Epidermal melanocyte (primary cell): ENCODE measurements at regions not wholly inside any gene's neighbourhood (a gene's known extent, or its start where the extent isn't known, plus 50 kb on each side); places are given as distances from the start of the nearest gene placed in this dataset.

Experiments used
- DNase-seq: peaks from one replicate; pipeline ENCODE4 v3.0.0; 2011; ENCODE audit warnings: low spot score; ENCODE audit not compliant: insufficient read length

DNA sequence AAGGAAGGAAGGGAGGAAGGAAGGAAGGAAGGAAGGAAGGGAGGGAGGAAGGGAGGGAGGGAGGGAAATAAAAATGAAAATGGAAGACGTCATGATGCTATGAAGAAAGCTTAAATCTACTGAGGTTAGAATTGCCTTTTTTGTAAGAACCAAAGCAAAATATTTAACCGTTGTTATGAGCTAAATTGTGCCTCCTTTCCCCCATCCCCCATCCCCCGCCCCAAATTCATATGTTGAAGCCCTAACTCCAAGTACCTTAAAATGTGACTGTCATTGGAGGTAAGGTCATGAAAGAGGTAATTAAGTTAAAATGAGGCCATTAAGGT is 80.1 kb upstream of the CXADR start:
- no peak for DNase-seq

DNA sequence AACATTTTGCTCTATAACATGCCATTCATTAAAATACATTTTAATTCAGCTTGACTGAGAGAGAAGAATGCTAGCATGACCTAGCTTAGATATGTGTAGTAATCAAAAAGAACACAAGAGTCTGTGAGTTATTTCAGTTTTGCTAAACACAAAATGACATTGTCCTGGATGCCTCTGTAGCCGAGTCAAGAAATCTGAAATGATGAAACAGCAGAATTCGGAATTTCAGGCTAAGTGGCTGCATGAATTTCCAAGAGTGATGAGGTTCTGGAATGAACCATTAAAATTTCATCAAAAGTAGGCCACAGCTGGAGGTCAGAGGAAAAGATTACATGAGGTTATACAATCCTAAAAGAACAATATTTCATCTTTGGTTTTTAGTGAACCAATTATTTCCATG is 79.1 kb upstream of the CXADR start:
- no peak for DNase-seq

DNA sequence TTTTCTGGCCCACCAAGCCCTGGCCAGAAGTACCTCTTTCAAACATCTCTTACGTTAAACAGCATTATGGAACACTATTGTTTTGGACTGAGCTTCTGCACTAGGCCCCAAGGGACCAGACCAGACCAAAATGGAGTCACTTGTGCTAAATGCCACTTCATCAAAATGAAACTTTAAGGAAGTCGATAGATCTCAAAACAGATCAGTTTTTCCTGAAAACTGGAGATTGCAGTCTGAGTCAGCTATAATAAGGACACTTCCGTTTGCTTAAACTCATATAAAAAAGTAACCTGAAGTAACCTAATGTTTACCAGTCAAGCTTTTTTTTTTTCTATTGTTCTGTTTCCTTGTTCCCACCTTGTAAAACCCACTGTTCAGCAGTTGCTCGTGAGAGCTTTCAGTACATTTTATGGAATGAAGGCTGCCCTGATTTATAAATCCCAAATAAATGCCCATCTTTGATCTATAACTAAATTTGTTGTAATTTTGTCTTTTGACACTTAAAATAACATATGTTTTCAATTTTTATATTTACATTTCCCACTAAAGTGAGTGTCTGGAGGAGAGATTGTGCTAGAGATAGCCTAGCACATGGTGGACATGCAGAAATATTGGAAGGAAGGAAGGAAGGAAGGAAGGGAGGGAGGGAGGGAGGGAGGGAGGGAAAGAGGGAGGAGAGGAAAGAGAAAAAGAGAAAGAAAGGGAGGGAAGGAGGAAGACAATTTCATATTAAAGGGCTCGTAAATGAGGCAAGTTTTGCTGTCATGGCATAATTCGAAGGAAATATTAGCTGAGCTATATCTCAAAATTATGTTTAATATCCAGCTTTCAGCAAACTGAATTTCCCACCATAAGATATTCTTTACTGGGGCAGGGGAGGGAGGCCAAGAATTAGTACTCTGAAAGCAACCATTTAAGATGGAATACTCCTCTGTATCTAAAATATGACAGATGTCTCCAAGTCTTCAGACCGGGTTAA is 77.0 kb upstream of the CXADR start:
- no peak for DNase-seq

DNA sequence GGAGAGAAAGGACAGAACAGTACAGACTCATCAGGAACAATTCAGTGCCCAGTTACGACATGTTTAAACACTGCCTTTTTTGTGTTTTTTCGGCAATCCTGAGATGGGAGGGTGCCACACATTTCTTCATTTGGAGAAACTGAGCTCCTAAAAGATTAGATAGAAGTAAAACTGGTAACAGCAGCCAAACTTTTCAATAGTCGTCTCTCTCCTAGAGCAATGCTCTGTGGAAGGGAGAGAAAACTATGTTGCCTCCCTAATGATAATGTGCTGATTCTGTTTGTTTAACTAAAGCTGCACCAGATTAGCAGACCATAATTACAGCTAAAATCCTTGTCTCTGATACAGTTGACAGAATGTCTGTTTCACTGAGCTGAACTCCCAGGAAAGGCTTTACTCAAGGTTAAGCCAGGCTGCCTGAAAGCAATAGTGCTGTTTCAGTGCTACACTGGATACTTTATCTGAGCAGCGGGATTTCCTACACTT is 76.2 kb upstream of the CXADR start:
- no peak for DNase-seq

DNA sequence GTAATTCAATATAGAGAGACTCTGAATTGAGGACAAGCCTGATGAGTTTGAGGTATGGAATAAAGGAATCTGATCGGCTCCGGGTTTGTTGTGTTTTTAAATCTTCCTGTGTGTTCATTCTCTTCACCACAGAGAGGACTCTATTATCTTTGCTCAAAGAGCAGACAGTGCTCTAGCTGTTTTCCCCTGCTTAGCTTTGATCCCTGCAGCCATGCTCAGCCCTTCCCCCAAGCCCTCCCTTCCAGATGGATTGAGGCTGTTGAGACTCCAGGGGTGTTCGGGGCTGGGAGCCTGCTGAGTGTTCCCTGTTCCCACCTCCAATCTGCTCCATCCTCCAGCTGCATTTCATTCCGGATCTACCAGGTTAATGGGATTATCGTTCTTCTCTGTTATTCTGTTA is 74.2 kb upstream of the CXADR start:
- no peak for DNase-seq

DNA sequence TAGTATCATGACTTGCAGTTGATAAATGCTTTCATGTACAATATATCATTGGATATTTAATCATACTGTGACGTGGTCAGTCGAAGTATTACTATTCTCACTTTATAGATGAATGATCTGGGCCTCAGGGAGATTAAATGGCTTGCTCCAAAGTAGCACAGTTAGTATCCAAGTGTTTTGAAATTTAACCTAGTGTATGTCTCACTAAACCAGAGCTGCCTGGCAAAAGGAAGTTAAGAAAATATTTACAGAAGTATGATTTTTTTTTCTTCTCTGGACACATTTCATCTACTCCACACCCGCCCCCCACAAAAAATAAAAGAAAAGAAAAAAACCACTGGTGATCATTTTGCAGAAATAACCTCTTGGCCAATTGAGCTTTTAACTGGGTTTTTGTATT is 71.9 kb upstream of the CXADR start:
- DNase-seq, result no peak

DNA sequence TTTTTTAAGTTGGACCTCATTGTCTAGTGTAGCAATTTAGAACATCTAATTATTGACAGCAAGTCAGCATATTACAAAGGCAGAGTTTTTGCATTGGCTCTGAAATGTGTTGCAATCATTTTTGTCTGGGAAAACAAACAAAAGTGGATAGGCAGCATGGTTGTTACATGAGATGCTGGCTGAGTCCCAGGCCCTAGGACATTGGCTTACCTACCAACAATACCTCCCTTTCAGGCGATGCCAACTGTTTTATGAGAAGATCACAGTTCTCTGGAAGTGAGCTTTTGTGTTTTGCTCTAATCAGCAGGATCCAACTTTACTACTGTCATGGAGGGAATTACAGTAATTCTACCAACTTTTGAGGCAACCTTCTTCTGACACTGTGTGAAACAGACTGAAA is 71.5 kb upstream of the CXADR start:
- DNase-seq, result no peak

DNA sequence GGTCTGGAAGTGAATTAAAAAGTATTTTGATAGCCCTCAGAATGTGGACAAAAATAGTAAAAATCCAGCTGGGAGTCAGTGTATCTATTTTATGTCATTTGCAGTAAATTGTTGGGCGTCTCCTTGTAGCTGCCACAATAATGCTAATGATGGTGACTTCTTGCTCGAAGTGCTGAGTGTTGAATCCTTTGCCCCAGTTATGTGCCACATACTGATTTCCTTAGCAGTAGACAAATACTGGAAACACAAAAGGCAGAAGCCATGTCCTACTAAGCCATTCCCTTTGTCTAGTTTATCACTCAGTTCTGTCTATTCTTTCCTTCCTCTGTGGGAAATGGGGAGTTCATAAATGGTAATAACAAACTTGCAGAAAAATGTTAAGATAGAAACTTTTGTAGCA is 70.7 kb upstream of the CXADR start:
- DNase-seq, result no peak

DNA sequence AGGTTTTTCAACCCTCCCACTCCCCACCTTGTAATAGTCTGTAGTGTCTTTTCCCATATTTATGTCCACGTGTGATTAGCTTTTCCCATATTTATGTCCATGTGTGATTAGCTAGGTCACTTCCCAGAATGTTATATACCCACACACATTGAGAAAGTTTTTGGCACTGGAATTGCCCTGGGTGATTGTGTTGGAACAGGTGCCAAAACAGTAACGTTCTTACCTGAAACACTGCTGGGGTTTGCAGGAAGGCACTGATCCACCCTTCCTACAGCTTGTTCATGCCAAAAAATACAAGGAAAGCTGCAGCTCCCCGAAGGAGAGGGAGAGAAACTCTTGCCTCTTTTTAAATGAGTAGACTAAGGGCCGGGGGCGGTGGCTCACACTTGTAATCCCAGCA is 68.0 kb upstream of the CXADR start:
- DNase-seq, result no peak

DNA sequence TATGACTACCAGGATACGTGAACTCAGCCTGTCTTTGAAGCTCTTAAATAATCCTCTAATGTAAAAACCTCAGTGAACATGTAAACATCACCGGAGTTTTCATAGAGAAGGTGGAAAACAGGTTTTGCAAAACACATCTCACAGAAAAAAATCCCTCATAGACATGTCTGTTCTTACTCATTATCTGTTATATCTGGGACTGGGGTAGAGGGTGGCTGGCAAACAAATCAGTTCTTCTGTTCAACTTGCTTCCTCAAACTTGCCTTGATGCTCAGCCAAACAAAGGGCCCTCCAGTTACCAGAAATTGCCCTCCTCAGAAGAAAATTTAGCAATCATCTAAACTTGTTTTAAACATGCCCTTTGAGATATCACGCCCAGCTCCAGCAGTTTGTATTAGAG is 66.1 kb upstream of the CXADR start:
- DNase-seq, result no peak

DNA sequence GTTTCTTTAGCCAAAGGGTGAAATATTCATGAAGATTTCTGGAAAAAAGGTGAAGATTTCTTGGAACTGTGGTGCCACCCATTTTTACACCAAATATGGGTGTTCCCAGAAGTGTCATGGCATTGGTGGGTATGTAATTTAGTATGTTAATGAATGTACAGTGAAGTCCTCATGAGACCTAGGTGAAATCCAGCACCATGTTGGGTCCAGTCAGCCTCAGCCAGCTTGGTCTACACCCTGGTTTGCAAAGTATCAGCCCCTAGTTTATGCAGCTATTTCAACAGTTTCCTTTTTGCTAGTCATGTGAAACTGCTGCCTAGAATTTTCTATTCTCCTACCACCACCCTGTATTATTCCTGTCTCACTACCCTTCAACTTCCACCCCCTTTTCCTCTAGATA is 63.1 kb upstream of the CXADR start:
- DNase-seq, result no peak

DNA sequence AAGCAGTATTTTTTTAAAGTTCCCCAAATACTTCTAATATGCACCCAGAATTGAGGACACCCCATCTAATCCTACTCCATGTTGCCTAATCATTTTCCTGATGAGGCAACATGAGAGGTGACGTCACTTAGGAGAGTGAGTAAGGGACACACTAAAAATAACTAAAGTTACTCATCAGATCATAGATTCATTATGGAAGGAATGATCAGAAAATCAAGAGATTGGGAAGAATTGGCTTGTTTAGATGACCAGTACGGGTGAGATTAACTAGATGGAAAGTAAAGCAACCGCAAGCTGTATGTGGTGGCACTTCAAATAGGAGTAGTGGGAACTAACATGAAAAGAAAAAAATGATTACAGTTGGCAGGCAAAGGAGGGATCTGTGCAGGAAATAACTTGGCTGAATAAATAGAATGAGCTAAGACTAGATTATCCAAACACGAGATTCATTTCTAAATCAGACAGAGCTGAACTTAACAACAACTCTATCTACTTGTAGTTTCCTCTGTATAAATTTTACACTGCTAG is 61.4 kb upstream of the CXADR start:
- DNase-seq, result no peak

DNA sequence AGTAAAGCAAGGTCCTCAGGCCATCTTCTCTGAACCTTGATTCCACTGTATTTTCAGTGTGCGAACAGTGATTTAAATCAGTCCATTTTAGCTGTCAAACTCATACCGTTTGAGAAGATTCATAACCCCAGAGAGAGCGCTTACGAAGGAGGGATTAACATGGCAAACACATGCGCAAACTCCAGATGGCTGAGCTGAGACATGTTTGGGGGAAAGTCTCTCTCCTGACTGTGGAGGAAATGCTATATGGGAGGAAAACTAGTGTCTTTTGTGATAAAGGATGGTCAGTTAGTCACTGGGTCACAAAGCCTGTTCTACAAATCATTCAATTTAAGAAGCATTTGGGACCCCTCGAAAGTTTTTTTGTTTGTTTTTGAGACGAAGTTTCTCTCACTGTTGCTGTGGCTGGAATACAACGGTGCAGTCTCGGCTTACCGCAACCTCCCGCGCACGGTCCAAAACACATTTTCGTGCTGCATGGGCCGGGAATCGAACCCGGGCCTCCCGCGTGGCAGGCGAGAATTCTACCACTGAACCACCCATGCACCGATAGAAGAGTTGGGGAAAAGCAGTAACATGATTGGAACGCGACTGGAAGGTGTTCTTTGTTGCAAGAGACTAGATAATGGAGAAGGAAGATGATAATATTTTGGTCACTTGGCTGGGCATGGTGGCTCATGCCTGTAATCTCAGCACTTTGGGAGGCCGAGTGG is 58.4 kb upstream of the CXADR start:
- DNase-seq, result peak; percentile 46

DNA sequence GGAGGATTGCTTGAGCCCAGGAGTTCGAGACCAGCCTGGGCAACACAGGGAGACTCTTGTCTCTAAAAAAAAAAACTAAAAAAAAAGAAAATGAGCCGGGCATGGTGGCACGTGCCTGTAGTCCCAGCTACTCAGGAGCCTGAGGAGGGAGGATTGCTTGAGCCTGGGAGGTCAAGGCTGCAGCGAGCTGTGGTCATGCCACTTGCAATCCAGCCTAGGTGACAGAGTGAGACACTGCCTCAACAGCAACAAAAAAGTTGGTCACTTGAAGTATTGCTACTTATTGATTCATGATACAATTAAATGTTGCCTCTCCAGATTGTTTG is 57.9 kb upstream of the CXADR start:
- DNase-seq, result no peak

DNA sequence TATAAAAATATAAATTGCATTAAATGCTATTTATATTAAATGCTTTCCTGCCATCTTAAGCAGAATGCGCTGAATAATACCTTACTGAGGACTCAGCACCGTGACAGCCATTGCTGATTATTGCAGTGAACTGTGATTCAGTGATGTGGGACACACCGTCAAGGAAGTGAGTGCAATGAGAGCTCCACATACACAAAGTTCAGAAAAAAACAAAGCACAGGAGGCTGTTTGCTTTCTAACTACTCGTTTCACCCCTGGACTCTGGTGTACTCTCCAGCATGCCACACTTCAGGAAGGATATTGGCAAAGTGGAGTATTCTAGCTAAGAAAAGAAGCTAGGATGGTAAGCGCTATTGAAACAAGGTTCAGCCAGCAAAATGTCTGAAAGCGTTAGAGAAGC is 57.4 kb upstream of the CXADR start:
- no peak for DNase-seq

DNA sequence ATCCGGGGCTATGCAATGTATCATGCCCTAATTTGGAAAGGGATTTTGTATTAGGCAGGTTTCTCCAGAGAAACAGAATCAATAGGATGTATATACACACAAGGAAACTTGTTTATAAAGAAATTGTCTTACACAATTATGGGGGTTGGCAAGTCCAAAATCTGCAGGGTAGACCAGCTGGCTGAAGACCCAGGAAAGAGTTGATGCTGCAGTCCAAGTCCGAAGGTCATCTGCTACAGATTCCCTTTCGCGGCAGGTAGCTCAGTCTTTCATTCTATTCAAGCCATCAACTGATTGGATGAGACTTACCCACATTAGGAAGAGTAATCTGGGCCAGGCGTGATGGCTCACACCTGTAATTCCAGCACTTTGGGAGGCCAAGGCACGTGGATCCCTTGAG is 54.6 kb upstream of the CXADR start:
- no peak for DNase-seq

DNA sequence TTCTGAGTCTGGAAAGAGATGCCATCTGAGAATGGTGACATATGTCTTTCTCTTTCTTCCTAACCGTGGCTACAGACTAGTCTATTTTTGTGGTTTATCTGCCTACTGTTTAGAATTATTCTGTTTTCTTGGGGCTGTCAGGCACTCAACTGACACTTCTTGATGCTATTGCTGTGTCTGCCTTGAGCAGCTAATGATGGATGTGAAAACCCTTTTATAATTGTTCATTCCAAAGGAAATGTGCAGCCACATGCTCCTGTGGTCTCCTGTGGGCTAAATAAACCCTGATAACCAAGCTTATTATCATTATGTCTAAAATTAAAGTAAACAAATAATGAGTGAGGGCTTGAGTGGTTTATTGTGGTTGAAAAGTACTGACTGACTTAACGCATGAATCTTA is 52.7 kb upstream of the CXADR start:
- no peak for DNase-seq

DNA sequence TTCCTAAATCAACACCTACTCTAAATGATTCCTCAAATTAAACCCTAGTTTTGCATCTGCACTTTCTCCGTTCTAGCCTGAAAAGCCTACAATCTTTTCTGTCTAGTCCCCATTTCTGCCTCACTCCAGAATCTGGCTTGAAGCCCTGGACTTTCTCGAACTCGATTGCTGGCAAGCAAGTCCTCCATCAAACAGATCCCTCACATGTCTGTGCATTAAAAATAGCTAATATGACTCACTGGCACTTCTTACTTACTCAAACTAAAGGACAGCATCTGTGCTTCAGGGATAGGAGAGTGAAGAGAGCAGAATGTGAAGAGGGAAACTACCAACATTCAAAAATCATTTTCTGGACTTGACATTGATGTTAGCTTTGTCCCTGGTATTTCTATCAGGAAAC is 51.8 kb upstream of the CXADR start:
- peak; percentile 51 for DNase-seq

DNA sequence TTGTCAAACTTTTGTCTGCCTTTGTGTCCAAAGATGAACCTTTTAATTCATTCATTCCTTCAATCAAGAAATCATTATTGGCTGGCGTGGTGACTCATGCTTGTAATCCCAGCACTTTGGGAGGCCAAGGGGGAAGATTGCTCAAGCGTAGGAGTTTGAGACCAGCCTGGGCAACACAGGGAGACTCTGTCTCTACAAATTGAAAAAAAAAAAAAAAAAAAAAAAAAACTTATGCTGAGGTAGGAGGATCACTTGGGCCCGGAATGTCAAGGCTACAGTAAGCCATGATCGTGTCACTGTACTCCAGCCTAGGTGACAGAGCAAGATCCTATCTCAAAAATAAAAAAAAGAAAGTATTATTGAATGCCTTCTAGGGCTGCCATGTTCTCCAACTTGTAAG is 51.3 kb upstream of the CXADR start:
- DNase-seq, result no peak

DNA sequence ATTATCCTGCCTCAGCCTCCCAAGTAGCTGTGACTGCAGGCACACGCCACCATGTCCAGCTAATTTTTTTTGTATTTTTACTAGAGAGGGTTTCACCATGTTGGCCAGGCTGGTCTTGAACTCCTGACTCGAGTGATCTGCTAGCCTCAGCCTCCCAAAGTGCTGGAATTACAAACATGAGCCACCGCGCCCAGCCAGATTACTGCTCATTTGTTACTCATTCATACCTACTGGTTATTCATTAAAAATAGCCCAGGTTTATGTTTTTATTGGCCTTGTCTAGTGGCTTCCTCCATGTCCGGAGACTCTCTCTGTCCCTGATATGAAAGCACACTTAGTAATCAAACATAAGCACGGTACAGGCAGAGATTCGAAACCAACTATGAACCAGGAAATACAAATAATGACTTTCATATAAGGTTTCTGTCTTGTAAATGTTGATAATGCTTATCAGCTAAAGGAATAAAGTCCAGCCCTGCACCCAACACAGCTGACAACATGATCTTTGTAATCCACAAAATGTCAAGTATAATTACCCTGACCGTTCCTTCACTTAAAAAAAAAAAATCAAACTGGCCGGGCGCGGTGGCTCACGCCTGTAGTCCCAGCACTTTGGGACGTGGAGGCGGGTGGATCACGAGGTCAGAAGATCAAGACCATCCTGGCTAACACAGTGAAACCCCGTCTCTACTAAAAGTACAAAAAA is 50.4 kb upstream of the CXADR start:
- DNase-seq, result no peak
